NCI-H146 (cell line): ENCODE measurements at regions not wholly inside any gene's neighbourhood (a gene's known extent, or its start where the extent isn't known, plus 50 kb on each side); places are given as distances from the start of the nearest gene placed in this dataset.
"Not testable (repeated sequence)": the region's sequence is repeated elsewhere in the genome, so short reads cannot be mapped to it uniquely, and the experiment has no call there.

Experiments used
- DNase-seq: peaks from one replicate; lab custom pipeline; 2025; lab: John Stamatoyannopoulos, UW

GRCh38 chr7:39825401-39825980, 124.6 kb upstream of the CDK13 start:
- DNase-seq: no peak

- DNase-seq: no peak
These were observed 123.9 kb upstream of the CDK13 start for GRCh38 chr7:39826166-39826565.

- no peak for DNase-seq
These were observed 122.5 kb upstream of the CDK13 start for GRCh38 chr7:39827571-39827970.

- no peak for DNase-seq
These were observed 121.0 kb upstream of the CDK13 start for GRCh38 chr7:39829028-39829427.

GRCh38 chr7:39832519-39833085, 117.5 kb upstream of the CDK13 start:
- no peak for DNase-seq

- DNase-seq: peak; percentile 72
These were observed 116.8 kb upstream of the CDK13 start for GRCh38 chr7:39833180-39833799.

GRCh38 chr7:39833865-39834634, 116.0 kb upstream of the CDK13 start:
- DNase-seq: not testable (repeated sequence)

GRCh38 chr7:39838326-39838725, 111.7 kb upstream of the CDK13 start:
- DNase-seq: peak; percentile 34

GRCh38 chr7:39845006-39845405, 105.0 kb upstream of the CDK13 start:
- no peak for DNase-seq

GRCh38 chr7:39847227-39847626, 102.8 kb upstream of the CDK13 start:
- no peak for DNase-seq

GRCh38 chr7:39851466-39852045, 98.5 kb upstream of the CDK13 start:
- no peak for DNase-seq

- not testable (repeated sequence) for DNase-seq
These were observed 95.3 kb upstream of the CDK13 start for GRCh38 chr7:39854616-39855324.

GRCh38 chr7:39855325-39855674, 94.8 kb upstream of the CDK13 start:
- DNase-seq: no peak

- not testable (repeated sequence) for DNase-seq
These were observed 86.3 kb upstream of the CDK13 start for GRCh38 chr7:39863675-39864322.

- not testable (repeated sequence) for DNase-seq
These were observed 80.1 kb upstream of the CDK13 start for GRCh38 chr7:39869888-39870522.

GRCh38 chr7:39871610-39872009, 78.4 kb upstream of the CDK13 start:
- not testable (repeated sequence) for DNase-seq

- no peak for DNase-seq
These were observed 69.5 kb upstream of the CDK13 start for GRCh38 chr7:39880556-39880955.

- no peak for DNase-seq
These were observed 67.8 kb upstream of the CDK13 start for GRCh38 chr7:39882148-39882784.

GRCh38 chr7:39883812-39884390, 66.2 kb upstream of the CDK13 start:
- DNase-seq: no peak
